Epithelial cell of esophagus (primary cell): ENCODE measurements at regions not wholly inside any gene's neighbourhood (a gene's known extent, or its start where the extent isn't known, plus 50 kb on each side); places are given as distances from the start of the nearest gene placed in this dataset.

Source experiments
- DNase-seq: peaks from one replicate; pipeline ENCODE4 v3.0.0; 2010; ENCODE audit warnings: low read depth
- H3K4me3 ChIP-seq: 2 replicates; pipeline ENCODE4 v1.5.1; 2011; ENCODE audit warnings: mild to moderate bottlenecking, low read length, control low read depth
- CTCF ChIP-seq: IDR thresholded peaks from 2 replicates; pipeline ENCODE4 v1.5.1; 2011; ENCODE audit warnings: low read depth, mild to moderate bottlenecking, low read length, control low read depth, inconsistent platforms; ENCODE audit not compliant: insufficient read depth; ENCODE audit errors: missing control alignments

GRCh38 chr3:152516216-152516615 is 247.5 kb downstream of the MBNL1 start:
- H3K4me3 ChIP-seq, result no peak overlapping the region
- TF ChIP-seq CTCF, result no peak
- DNase-seq, result no peak

DNA sequence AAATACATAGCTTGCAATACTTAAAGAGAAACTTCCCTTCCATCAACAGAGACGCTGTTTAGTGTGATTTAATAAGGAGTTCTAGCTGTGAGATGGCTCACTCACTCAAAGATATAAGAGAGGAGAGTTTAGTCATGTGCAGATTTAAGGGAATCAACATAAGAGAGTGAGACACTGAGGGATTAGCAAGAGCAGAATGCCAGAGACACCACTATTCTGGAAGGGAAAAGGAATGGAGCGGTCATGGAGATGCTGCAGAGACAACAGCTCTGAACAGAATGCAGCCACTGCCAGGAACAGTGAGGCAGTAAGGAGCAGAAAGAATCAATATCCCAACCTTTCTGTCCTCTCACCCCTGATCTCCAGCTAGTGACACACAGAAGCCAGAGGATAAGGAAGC is 248.8 kb downstream of the MBNL1 start:
- no peak for TF ChIP-seq CTCF
- DNase-seq, result no peak
- no peak overlapping the region for H3K4me3 ChIP-seq

DNA sequence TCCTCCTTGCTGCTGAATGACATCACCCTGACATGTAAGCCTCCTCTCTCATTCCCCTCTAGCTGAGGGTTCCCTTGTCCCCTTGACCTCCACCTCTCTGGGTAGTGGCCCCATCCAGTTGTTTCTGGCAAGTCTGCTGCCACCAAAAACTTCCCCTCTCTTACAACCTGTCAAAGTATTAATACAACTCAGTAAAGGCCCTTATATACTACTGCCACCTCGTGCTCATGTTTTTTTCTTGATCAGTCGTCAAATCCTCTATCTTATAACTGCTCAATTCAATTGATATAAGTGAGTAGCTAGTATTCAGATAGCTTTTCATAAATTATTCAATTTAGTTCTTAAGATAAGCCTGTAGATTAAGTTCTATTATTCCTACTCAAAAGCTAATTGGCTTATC is 249.6 kb downstream of the MBNL1 start:
- no peak for DNase-seq
- no peak overlapping the region for H3K4me3 ChIP-seq
- TF ChIP-seq CTCF, result no peak

- TF ChIP-seq CTCF, result no peak
- H3K4me3 ChIP-seq, result no peak overlapping the region
- DNase-seq, result no peak
Measured at GRCh38 chr3:152519376-152519775, 250.6 kb downstream of the MBNL1 start.

GRCh38 chr3:152522036-152522435 is 253.3 kb downstream of the MBNL1 start:
- H3K4me3 ChIP-seq, result no peak overlapping the region
- no peak for DNase-seq
- TF ChIP-seq CTCF, result no peak

DNA sequence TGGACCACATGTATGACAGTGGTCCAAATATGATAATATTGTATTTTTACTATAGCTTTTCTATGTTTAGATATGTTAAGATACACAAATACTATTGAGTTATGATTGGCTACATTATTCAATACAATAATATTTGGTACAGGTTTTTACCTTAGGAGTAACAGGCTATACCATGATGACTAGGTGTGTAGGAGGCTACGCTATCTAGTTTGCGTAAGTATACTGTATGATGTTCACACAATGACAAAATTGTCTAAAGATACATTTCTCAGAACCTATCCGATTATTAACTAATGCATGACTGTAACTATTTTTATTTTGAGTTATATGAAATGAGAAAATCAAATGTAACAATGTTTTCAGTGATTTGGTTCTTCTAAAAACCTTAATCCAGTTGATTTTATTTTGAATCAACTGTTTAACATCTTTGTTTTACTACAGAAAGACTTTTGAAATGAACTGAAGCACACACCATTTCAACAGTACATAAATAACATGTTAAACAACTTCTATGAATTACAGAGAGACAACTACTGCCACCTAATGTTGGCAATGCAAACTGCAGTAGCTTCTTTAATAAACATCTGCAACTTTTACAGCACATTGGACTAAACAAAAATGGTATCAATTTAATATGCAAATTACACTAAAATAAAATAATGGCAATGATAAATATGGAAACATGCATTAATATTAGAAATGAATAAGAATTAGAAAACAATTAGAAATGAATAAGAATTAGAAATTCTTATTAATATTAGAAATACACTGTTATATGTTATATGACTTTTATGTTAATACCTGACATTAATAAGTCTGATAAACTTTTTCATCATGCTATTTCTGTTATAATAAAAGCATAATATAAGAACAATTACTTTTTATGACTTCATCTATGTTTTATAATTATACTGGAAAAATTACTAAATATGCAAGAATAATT is 255.7 kb downstream of the MBNL1 start:
- TF ChIP-seq CTCF, result peak; percentile 66
- H3K4me3 ChIP-seq, result no peak overlapping the region
- DNase-seq, result peak; percentile 70

DNA sequence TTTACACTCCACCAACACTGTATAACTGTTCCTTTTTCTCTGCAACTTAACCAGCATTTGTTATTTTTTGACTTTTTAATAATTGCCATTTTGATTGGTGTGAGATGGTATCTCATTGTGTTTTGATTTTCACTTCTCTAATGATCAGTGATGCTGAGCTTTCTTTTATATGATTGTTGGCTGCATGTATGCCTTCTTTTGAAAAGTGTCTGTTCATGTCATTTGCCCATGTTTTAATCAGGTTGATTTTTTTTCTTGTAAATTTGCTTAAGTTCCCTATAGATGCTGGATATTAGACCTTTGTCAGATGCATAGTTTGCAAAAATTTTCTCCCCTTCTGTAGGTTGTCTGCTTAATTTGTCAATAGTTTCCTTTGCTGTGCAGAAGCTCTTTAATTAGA is 263.0 kb downstream of the MBNL1 start:
- DNase-seq, result no peak
- TF ChIP-seq CTCF, result no peak
- H3K4me3 ChIP-seq, result no peak overlapping the region
